Nephron (organoid): ENCODE measurements at regions not wholly inside any gene's neighbourhood (a gene's known extent, or its start where the extent isn't known, plus 50 kb on each side); places are given as distances from the start of the nearest gene placed in this dataset.

Source experiments
- H3K27ac Mint-ChIP-seq, 3 experiments: 2 replicates each; pipeline ENCODE4 v1.8.0; 2020; ENCODE audit warnings: mixed read lengths in 3 of 3, mild to moderate bottlenecking in 2 of 3, moderate library complexity in 1 of 3
- H3K27me3 Mint-ChIP-seq: 2 replicates; pipeline ENCODE4 v1.8.0; 2021; ENCODE audit warnings: low read depth, mild to moderate bottlenecking, moderate library complexity, mixed read lengths
- H3K36me3 Mint-ChIP-seq: 2 replicates; pipeline ENCODE4 v1.8.0; 2020; ENCODE audit warnings: low read depth, mixed read lengths
- H3K4me1 Mint-ChIP-seq: 2 replicates; pipeline ENCODE4 v1.8.0; 2020; ENCODE audit warnings: mixed read lengths
- H3K4me3 Mint-ChIP-seq, 3 experiments: 2 replicates each; pipeline ENCODE4 v1.8.0; 2020; ENCODE audit warnings: mild to moderate bottlenecking in 3 of 3, mixed read lengths in 3 of 3, moderate library complexity in 2 of 3
- H3K9me3 Mint-ChIP-seq: 2 replicates; pipeline ENCODE4 v1.8.0; 2020; ENCODE audit warnings: mixed read lengths
- TF ChIP-seq, protein P1 (sequence below), 3 experiments: fragments of 200-600 bp; sonication (generic); IDR thresholded peaks; one replicate each; pipeline ENCODE4 v1.5.0; 2021; ENCODE audit warnings: antibody characterized with exemption in 3 of 3; ENCODE audit not compliant: unreplicated experiment in 3 of 3

GRCh38 chr21:20874202-20874601 lies 124.0 kb upstream of the NCAM2 start:
- Mint-ChIP-seq H3K4me3 (no peak overlapping the region), H3K27me3 (no peaks in the 10 kb centered on the region), H3K9me3 (no peaks in the 10 kb centered on the region), H3K4me1 (no peaks in the 10 kb centered on the region), H3K36me3 (no peaks in the 10 kb centered on the region), H3K27ac (no peak overlapping the region)
- TF ChIP-seq, protein P1, sequence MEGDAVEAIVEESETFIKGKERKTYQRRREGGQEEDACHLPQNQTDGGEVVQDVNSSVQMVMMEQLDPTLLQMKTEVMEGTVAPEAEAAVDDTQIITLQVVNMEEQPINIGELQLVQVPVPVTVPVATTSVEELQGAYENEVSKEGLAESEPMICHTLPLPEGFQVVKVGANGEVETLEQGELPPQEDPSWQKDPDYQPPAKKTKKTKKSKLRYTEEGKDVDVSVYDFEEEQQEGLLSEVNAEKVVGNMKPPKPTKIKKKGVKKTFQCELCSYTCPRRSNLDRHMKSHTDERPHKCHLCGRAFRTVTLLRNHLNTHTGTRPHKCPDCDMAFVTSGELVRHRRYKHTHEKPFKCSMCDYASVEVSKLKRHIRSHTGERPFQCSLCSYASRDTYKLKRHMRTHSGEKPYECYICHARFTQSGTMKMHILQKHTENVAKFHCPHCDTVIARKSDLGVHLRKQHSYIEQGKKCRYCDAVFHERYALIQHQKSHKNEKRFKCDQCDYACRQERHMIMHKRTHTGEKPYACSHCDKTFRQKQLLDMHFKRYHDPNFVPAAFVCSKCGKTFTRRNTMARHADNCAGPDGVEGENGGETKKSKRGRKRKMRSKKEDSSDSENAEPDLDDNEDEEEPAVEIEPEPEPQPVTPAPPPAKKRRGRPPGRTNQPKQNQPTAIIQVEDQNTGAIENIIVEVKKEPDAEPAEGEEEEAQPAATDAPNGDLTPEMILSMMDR (IDR thresholded peaks at IDR 0.05; ENCODE audit: unreplicated experiment in 3 of 3), result no peak

DNA sequence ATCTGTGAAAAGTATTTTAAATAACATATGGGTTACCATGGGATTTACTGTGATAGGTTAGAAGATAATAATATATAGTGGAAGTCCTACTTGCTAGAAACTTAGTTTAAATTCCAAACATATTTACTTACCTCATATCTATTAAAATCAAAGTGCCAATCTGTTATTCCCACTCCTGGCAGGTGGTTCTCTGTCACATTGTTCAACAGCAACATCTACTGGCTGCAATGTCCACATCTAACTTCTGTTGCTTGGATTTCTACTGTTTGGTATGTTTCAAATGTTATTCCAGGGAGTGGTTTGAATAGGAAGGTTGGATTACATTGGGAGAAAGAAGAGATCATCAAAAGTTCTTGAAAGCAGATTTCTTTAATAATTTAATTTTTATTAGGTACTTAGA lies 122.5 kb upstream of the NCAM2 start:
- H3K27ac Mint-ChIP-seq, result no peak overlapping the region
- H3K9me3 Mint-ChIP-seq, result no peaks in the 10 kb centered on the region
- H3K4me1 Mint-ChIP-seq, result no peaks in the 10 kb centered on the region
- TF ChIP-seq, protein P1 (IDR thresholded peaks at IDR 0.05; ENCODE audit: unreplicated experiment in 3 of 3), result peak in 2 of 3 experiments; percentile 23 to 38
- no peaks in the 10 kb centered on the region for H3K27me3 Mint-ChIP-seq
- H3K36me3 Mint-ChIP-seq, result no peaks in the 10 kb centered on the region
- H3K4me3 Mint-ChIP-seq, result no peak overlapping the region

DNA sequence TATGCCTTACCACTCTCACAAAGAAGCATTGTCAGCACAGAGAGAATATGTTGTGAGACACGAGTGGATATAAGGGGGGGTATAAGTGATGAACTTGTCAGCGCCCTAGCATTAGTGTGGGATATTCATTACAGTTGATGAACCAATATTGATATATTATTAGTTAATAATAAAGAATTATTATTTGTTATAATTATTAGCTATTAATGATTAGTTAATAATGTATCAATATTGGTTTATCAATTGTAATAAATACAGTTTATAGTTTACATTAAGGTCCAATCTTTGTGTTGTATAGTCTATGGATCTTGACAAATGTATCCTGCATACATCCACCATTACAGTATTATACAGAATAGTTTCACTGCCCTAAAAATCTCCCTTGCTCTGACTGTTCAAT lies 120.2 kb upstream of the NCAM2 start:
- no peak overlapping the region for H3K27ac Mint-ChIP-seq
- H3K4me3 Mint-ChIP-seq, result no peak overlapping the region
- peaks cover 8% of the 10 kb centered on the region for H3K4me1 Mint-ChIP-seq
- no peaks in the 10 kb centered on the region for H3K36me3 Mint-ChIP-seq
- TF ChIP-seq, protein P1 (IDR thresholded peaks at IDR 0.05; ENCODE audit: unreplicated experiment in 3 of 3), result no peak
- H3K9me3 Mint-ChIP-seq, result no peaks in the 10 kb centered on the region
- no peaks in the 10 kb centered on the region for H3K27me3 Mint-ChIP-seq

DNA sequence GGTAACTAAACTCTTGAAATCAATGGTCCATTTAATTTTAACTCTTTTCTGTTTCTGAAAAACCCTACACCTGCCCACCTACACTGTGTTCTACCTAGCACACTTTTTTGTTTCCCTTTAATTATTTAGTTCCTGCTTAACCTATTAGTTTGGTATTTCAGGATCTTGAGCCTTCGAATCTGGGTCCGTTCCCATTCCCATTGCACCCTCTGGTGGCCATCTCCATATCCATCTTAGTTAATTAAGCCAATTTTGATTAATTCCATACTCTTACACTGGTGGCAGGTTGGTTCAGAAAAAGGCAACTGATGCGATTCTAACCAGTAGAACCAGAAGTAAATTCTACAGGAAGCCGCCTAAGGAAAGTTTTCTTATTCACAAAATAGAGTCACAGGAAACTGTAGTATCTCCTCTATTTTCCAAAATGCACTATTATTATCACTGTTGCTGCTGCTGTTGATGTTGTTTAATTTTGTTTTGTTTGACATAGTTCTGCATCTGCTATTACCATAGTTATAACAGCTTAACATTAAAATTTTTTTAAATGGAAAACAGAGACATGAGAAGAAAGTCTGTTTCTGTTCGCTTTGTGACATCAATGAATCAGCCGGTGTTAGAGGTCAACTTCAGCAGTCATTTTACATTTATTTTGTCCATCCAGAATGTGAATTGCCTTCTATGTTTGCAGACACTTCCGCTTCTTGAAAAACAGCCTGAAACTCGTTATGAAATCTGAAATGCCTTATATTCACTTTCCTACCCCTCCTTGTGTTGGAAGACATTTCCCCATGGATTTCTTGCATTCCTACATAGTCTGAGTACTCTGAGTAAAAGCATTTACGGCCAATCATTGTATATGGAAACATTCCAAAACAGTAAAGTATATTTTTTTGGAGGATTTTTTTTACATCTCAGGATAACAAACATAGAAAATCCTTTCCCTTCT lies 115.5 kb upstream of the NCAM2 start:
- H3K27ac Mint-ChIP-seq, result peak overlapping the region; percentile 0 to 69 (median 30)
- peaks cover 19% of the 10 kb centered on the region for H3K4me1 Mint-ChIP-seq
- H3K9me3 Mint-ChIP-seq, result peaks cover 8% of the 10 kb centered on the region
- peak overlapping the region in 1 of 3 experiments; percentile 15 for H3K4me3 Mint-ChIP-seq
- H3K27me3 Mint-ChIP-seq, result no peaks in the 10 kb centered on the region
- TF ChIP-seq, protein P1 (IDR thresholded peaks at IDR 0.05; ENCODE audit: unreplicated experiment in 3 of 3), result peak; percentile 66 to 80 (median 79)
- H3K36me3 Mint-ChIP-seq, result no peaks in the 10 kb centered on the region

DNA sequence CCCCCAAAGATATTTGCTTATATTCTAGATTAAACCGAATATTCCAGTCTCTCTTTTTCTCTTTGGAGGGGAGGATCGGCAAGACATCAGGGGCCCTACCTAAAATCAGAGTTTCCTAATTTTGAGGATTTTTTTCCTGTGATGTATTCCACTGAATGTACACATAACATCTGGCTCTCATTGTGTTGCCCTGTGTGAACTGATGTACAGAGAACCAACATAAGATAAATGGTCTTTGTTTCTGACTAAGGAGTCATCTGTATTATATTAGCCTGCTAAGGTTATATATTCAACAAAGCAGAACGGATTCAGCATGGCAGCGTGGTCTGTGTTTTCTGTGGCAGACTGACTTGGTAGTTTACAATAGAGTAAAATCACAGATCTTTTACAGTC lies 114.8 kb upstream of the NCAM2 start:
- H3K9me3 Mint-ChIP-seq, result peaks cover 8% of the 10 kb centered on the region
- H3K4me1 Mint-ChIP-seq, result peaks cover 19% of the 10 kb centered on the region
- no peak overlapping the region for H3K4me3 Mint-ChIP-seq
- H3K27ac Mint-ChIP-seq, result peak overlapping the region; percentile 0 to 69 (median 30)
- TF ChIP-seq, protein P1 (IDR thresholded peaks at IDR 0.05; ENCODE audit: unreplicated experiment in 3 of 3), result no peak
- H3K27me3 Mint-ChIP-seq, result no peaks in the 10 kb centered on the region
- no peaks in the 10 kb centered on the region for H3K36me3 Mint-ChIP-seq

GRCh38 chr21:20902511-20902910 lies 95.7 kb upstream of the NCAM2 start:
- no peaks in the 10 kb centered on the region for H3K9me3 Mint-ChIP-seq
- TF ChIP-seq, protein P1 (IDR thresholded peaks at IDR 0.05; ENCODE audit: unreplicated experiment in 3 of 3), result no peak
- H3K27ac Mint-ChIP-seq, result no peak overlapping the region
- no peaks in the 10 kb centered on the region for H3K36me3 Mint-ChIP-seq
- peaks cover 6% of the 10 kb centered on the region for H3K27me3 Mint-ChIP-seq
- no peak overlapping the region for H3K4me3 Mint-ChIP-seq
- H3K4me1 Mint-ChIP-seq, result no peaks in the 10 kb centered on the region
